Suprapubic skin (tissue), 4 donors: ENCODE measurements at regions not wholly inside any gene's neighbourhood (a gene's known extent, or its start where the extent isn't known, plus 50 kb on each side); places are given as distances from the start of the nearest gene placed in this dataset.

Source experiments
- DNase-seq, 2 donors: peaks; one replicate each; pipeline ENCODE4 v3.0.0-alpha.2; 2019; ENCODE audit warnings: low spot score in 2 of 2
- H3K27ac ChIP-seq: fragments of 200-600 bp; sonication (generic); one replicate; pipeline ENCODE4 v1.5.1; 2019
- H3K27me3 ChIP-seq: fragments of 200-600 bp; sonication (generic); one replicate; pipeline ENCODE4 v1.5.1; 2019
- H3K36me3 ChIP-seq: fragments of 200-600 bp; sonication (generic); one replicate; pipeline ENCODE4 v1.5.1; 2019
- H3K4me1 ChIP-seq: fragments of 200-600 bp; sonication (generic); one replicate; pipeline ENCODE4 v1.5.1; 2019
- H3K4me3 ChIP-seq: fragments of 200-600 bp; sonication (generic); one replicate; pipeline ENCODE4 v1.5.1; 2019; ENCODE audit warnings: mild to moderate bottlenecking
- H3K9me3 ChIP-seq: fragments of 200-600 bp; sonication (generic); one replicate; pipeline ENCODE4 v1.5.1; 2019
- EP300 ChIP-seq: sonication (generic); formaldehyde crosslinking; IDR thresholded peaks from one replicate; pipeline ENCODE4 v1.6.1; 2017; ENCODE audit warnings: antibody characterized with exemption
- POLR2A ChIP-seq, 2 donors: fragments of 450-650 bp; IDR thresholded peaks; one replicate each; pipeline ENCODE4 v1.6.1; 2017; ENCODE audit warnings: antibody characterized with exemption in 2 of 2, mild to moderate bottlenecking in 2 of 2, moderate library complexity in 2 of 2
- POLR2AphosphoS5 ChIP-seq, 3 donors: sonication (generic); formaldehyde crosslinking; IDR thresholded peaks; one replicate each; pipeline ENCODE4 v1.6.1; 2017; ENCODE audit warnings: antibody characterized with exemption in 3 of 3
- WGBS: methylation state at CpG from one replicate; pipeline ENCODE4 v1.1.5; 2018; 5-methylcytosine and 5-hydroxymethylcytosine counted together
- TF ChIP-seq, protein P1 (sequence below), 2 donors: fragments of 200-600 bp in 1 of 2; fragments of 450-650 bp in 1 of 2; sonication (generic) in 1 of 2; IDR thresholded peaks; one replicate each; pipeline ENCODE4 v1.5.1; 2016 to 2019; ENCODE audit warnings: antibody characterized with exemption in 2 of 2, mild to moderate bottlenecking in 1 of 2, moderate library complexity in 1 of 2

DNA sequence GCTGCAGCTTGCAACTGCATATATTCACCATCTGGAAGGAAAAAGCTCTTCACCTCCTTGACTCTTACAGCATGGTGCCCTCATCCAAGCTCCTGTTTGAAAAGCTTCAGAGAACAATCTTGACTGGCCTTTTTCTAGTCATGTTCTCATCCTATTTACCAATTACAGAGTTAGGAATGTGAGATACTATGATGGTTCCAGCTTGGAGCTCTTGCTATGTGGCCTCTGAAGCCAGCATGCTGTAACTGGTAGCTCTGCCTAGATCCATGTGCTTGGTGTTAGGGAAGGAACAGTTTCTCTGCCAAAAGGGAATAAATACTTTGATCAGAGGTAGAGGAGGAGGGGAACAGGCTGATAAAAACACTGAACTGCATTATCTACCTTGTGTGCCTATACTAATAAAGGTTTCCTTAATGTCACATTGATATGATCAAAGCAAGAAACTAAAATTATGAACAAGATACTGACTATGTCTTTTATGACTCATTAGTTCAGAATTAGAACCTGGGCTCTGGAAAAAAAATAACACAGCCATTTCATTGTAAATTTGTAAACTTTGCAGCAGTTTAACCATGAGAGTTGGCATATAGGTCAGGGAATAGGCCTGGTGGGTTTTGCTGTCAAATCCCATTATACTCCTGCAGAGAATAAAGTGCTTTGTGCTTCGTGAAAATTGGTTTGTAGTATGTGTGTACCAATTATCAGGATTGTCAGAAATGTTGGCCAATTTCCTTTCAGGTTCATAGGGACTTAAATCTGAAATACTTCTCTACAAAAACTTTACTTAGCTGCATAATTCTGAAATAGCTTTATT, 92.7 kb downstream of the LEPR start:
- no peaks in the 10 kb centered on the region for H3K9me3 ChIP-seq
- H3K4me1 ChIP-seq = peaks cover 4% of the 10 kb centered on the region
- H3K4me3 ChIP-seq = no peak overlapping the region
- no peaks in the 10 kb centered on the region for H3K36me3 ChIP-seq
- H3K27me3 ChIP-seq = no peaks in the 10 kb centered on the region
- DNase-seq = no peak
- WGBS = 80% methylated on average over 1 of the region's 1 CpG
- TF ChIP-seq, protein P1, sequence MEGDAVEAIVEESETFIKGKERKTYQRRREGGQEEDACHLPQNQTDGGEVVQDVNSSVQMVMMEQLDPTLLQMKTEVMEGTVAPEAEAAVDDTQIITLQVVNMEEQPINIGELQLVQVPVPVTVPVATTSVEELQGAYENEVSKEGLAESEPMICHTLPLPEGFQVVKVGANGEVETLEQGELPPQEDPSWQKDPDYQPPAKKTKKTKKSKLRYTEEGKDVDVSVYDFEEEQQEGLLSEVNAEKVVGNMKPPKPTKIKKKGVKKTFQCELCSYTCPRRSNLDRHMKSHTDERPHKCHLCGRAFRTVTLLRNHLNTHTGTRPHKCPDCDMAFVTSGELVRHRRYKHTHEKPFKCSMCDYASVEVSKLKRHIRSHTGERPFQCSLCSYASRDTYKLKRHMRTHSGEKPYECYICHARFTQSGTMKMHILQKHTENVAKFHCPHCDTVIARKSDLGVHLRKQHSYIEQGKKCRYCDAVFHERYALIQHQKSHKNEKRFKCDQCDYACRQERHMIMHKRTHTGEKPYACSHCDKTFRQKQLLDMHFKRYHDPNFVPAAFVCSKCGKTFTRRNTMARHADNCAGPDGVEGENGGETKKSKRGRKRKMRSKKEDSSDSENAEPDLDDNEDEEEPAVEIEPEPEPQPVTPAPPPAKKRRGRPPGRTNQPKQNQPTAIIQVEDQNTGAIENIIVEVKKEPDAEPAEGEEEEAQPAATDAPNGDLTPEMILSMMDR (IDR thresholded peaks at IDR 0.05) = no peak
- TF ChIP-seq POLR2AphosphoS5 (IDR thresholded peaks at IDR 0.05) (no peak), POLR2A (IDR thresholded peaks at IDR 0.05) (no peak), EP300 (no peak)
- no peak overlapping the region for H3K27ac ChIP-seq

DNA sequence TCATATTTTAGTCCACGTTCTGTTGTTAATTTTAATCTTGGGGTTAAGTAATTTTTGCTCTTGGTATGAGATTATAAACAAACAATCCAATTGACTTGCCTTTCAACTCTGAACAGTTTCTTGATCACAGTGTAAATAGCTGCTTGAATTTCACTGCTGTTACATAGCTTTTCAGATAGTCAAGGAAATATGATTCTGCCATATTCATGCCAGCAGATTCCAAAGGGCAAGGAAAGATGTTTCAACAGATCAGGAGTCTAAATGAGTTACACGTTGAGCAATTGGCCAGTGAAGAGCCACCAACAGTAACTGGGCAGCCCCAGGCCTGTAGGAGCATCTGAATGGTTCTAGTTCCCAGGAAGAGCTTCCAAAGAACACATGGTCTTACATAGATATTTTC, 93.6 kb downstream of the LEPR start:
- H3K9me3 ChIP-seq = no peaks in the 10 kb centered on the region
- peaks cover 4% of the 10 kb centered on the region for H3K4me1 ChIP-seq
- no peak for TF ChIP-seq EP300
- no peak for TF ChIP-seq POLR2AphosphoS5 (IDR thresholded peaks at IDR 0.05)
- TF ChIP-seq POLR2A (IDR thresholded peaks at IDR 0.05) = no peak
- TF ChIP-seq, protein P1 (IDR thresholded peaks at IDR 0.05) = no peak
- no peaks in the 10 kb centered on the region for H3K27me3 ChIP-seq
- no peaks in the 10 kb centered on the region for H3K36me3 ChIP-seq
- no peak for DNase-seq
- no peak overlapping the region for H3K27ac ChIP-seq
- H3K4me3 ChIP-seq = no peak overlapping the region
- 47% methylated on average over 2 of the region's 2 CpGs for WGBS

DNA sequence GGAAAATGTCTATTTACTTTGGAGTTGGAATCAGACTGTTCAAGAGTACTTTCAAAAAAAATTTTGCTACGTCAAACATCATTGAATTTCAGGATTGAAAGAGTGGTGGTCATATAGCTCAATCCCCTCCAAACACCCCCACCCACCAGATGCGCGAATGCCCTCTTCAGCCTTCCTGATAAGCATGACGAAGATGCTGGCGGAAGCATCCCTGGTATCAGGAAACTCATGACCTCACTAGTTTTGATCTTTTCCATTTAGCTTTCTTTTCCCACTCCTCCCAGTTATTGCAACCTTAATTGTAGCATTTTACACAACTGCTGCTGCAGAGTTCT, 104.4 kb downstream of the LEPR start:
- Histone ChIP-seq H3K36me3 (no peaks in the 10 kb centered on the region), H3K27me3 (peaks cover 19% of the 10 kb centered on the region), H3K9me3 (no peaks in the 10 kb centered on the region), H3K4me1 (peaks cover 20% of the 10 kb centered on the region), H3K27ac (peak overlapping the region; percentile 79), H3K4me3 (peak overlapping the region; percentile 63)
- no peak for TF ChIP-seq POLR2AphosphoS5 (IDR thresholded peaks at IDR 0.05)
- no peak for TF ChIP-seq POLR2A (IDR thresholded peaks at IDR 0.05)
- TF ChIP-seq, protein P1 (IDR thresholded peaks at IDR 0.05) = no peak
- TF ChIP-seq EP300 = no peak
- no peak for DNase-seq
- WGBS = 29% methylated on average over 5 of the region's 5 CpGs

DNA sequence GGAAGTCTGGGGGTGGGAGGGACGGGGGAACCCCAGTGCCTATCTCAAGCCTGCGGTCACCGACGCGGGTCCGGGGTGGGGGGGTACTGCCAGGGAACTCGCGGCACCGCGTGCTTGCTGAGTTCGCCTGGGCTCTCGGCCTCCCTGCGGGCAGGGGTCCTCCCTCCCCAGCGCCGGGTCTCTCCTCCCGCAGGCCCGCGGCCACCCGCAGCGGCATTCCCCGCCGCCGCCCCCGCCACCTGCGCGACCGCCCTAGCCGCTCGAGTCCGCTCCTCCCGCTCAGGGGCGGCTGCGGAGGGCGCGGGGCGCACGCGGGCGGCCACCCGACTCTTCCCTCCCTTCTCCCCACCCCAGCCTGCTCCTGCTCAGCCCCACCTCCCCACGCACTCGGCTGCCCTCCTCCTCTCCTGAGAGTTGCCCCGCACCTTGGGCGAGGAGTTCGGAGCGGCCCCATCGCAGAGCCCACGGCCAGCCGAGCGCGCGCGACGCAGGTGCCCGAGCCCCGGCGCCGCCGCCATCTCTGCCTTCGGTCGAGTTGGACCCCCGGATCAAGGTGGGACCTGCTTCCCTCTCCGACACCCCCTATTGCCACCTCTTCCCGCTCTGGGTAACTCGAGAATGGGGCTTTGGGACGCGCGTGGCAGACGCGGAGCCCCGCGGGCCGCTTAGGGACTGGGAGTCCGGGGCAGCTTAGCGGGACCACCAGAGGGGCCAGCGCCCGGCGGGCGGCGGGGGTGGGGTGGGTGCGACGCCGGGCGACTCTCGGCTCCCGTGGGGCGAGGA, 105.0 kb downstream of the LEPR start:
- peak in 1 of 2 donors; percentile 68 for DNase-seq
- peaks cover 20% of the 10 kb centered on the region for H3K4me1 ChIP-seq
- WGBS = 0% methylated on average over 25 of the region's 87 CpGs
- TF ChIP-seq, protein P1 (IDR thresholded peaks at IDR 0.05) = no peak
- TF ChIP-seq POLR2A (IDR thresholded peaks at IDR 0.05) (no peak), EP300 (no peak), POLR2AphosphoS5 (IDR thresholded peaks at IDR 0.05) (no peak)
- H3K27ac ChIP-seq = peak overlapping the region; percentile 79
- H3K9me3 ChIP-seq = no peaks in the 10 kb centered on the region
- peak overlapping the region; percentile 63 for H3K4me3 ChIP-seq
- H3K27me3 ChIP-seq = peaks cover 19% of the 10 kb centered on the region
- H3K36me3 ChIP-seq = no peaks in the 10 kb centered on the region

DNA sequence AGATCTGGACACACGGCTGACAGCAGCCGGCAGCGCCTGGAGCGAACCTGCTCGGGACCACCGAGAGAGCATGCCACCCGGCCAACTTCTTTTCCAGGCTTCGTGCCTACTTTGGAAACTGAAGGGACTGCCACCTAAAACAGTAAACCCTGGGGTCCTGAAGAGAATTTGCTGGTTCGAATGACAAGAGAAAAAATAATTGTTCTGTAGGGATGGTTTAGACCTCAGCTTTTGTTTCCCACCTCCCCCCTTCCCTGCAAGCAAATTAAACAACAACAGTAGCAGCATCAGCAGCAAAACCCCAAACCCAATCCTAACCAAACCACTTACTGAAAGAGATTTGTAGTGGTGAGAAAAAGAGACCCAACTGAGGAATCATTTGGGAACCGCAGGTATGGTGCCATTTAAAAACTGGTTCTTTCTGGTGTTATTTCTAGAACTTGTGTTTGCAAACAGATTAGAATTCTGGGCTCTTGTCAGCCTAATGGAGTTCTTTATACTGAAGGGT, 105.6 kb downstream of the LEPR start:
- H3K4me3 ChIP-seq = peak overlapping the region; percentile 63
- no peaks in the 10 kb centered on the region for H3K9me3 ChIP-seq
- no peak for DNase-seq
- H3K27ac ChIP-seq = peak overlapping the region; percentile 79
- TF ChIP-seq POLR2A (IDR thresholded peaks at IDR 0.05) = no peak
- TF ChIP-seq, protein P1 (IDR thresholded peaks at IDR 0.05) = no peak
- TF ChIP-seq EP300 = no peak
- no peak for TF ChIP-seq POLR2AphosphoS5 (IDR thresholded peaks at IDR 0.05)
- WGBS = 34% methylated on average over 4 of the region's 10 CpGs
- no peaks in the 10 kb centered on the region for H3K36me3 ChIP-seq
- peaks cover 20% of the 10 kb centered on the region for H3K4me1 ChIP-seq
- H3K27me3 ChIP-seq = peaks cover 19% of the 10 kb centered on the region
